IMR-90 (cell line): ENCODE measurements at regions not wholly inside any gene's neighbourhood (a gene's known extent, or its start where the extent isn't known, plus 50 kb on each side); places are given as distances from the start of the nearest gene placed in this dataset.

Source experiments
- BHLHE40 ChIP-seq: fragments of 150-350 bp; IDR thresholded peaks from 2 replicates; pipeline ENCODE4 v1.6.1; 2016; ENCODE audit warnings: mild to moderate bottlenecking, low read depth, low read length
- CHD1 ChIP-seq: IDR thresholded peaks from 2 replicates; pipeline ENCODE4 v1.6.1; 2012; ENCODE audit warnings: low read depth, low read length, improper control_type of control experiment
- FOS ChIP-seq: fragments of 150-350 bp; IDR thresholded peaks from 2 replicates; pipeline ENCODE4 v1.6.1; 2016; ENCODE audit warnings: low read depth, low read length
- MAFK ChIP-seq: IDR thresholded peaks from 2 replicates; pipeline ENCODE4 v1.6.1; 2012; ENCODE audit warnings: low read depth, low read length, improper control_type of control experiment
- MAZ ChIP-seq: IDR thresholded peaks from 2 replicates; pipeline ENCODE4 v1.6.1; 2012; ENCODE audit warnings: low read depth, mild to moderate bottlenecking, low read length, improper control_type of control experiment, moderate library complexity, borderline replicate concordance
- MXI1 ChIP-seq: IDR thresholded peaks from 2 replicates; pipeline ENCODE4 v1.6.1; 2012; ENCODE audit warnings: low read depth, mild to moderate bottlenecking, low read length, moderate library complexity, borderline replicate concordance
- POLR2A ChIP-seq: IDR thresholded peaks from 2 replicates; pipeline ENCODE4 v1.6.1; 2012; ENCODE audit warnings: mild to moderate bottlenecking, low read depth, low read length
- RAD21 ChIP-seq: IDR thresholded peaks from 2 replicates; pipeline ENCODE4 v1.6.1; 2012; ENCODE audit warnings: low read length, improper control_type of control experiment
- RCOR1 ChIP-seq: IDR thresholded peaks from 2 replicates; pipeline ENCODE4 v1.6.1; 2012; ENCODE audit warnings: mild to moderate bottlenecking, low read length, improper control_type of control experiment; ENCODE audit not compliant: insufficient replicate concordance
- RFX5 ChIP-seq: IDR thresholded peaks from 2 replicates; pipeline ENCODE4 v1.8.0; 2012; ENCODE audit warnings: low read depth, mild to moderate bottlenecking, low read length, moderate library complexity
- SMC3 ChIP-seq: fragments of 150-350 bp; IDR thresholded peaks from 2 replicates; pipeline ENCODE4 v1.6.1; 2016; ENCODE audit warnings: low read depth, mild to moderate bottlenecking, antibody characterized with exemption, low read length, moderate library complexity
- USF2 ChIP-seq: fragments of 150-350 bp; IDR thresholded peaks from 2 replicates; pipeline ENCODE4 v1.6.1; 2017; ENCODE audit warnings: mild to moderate bottlenecking, antibody characterized with exemption, low read length, low read depth
- TF ChIP-seq, protein P1 (sequence below): conservative IDR thresholded peaks from 2 replicates; pipeline ENCODE4 v1.5.1; 2012; ENCODE audit warnings: mild to moderate bottlenecking, low read depth, low read length, improper control_type of control experiment
- TF ChIP-seq, protein P2 (sequence below): fragments of 150-350 bp; IDR thresholded peaks from 2 replicates; pipeline ENCODE4 v1.6.1; 2016; ENCODE audit warnings: low read depth, mild to moderate bottlenecking, low read length, moderate library complexity, borderline replicate concordance

DNA sequence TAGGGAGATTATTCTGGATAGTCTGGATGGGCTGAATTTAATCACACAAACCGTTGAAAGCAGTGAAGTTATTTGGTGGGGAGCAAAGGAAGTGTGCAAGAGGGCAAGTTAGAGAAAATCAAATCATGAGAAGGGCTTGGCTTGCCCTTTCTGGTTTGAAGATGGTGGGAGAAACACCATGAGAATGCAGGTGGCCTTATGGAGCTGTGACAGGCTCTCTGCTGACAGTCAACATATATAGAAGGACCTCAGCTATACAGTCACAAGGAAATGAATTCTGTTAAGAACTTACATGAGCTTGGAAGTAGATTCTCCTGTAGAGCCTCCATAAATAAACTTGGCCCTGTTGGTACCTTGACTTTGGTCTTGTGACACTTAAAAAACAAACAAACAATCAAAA, 72.3 kb downstream of the GMNC start:
- TF ChIP-seq, protein P1, sequence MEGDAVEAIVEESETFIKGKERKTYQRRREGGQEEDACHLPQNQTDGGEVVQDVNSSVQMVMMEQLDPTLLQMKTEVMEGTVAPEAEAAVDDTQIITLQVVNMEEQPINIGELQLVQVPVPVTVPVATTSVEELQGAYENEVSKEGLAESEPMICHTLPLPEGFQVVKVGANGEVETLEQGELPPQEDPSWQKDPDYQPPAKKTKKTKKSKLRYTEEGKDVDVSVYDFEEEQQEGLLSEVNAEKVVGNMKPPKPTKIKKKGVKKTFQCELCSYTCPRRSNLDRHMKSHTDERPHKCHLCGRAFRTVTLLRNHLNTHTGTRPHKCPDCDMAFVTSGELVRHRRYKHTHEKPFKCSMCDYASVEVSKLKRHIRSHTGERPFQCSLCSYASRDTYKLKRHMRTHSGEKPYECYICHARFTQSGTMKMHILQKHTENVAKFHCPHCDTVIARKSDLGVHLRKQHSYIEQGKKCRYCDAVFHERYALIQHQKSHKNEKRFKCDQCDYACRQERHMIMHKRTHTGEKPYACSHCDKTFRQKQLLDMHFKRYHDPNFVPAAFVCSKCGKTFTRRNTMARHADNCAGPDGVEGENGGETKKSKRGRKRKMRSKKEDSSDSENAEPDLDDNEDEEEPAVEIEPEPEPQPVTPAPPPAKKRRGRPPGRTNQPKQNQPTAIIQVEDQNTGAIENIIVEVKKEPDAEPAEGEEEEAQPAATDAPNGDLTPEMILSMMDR, result no peak
- no peak for TF ChIP-seq USF2
- TF ChIP-seq CHD1, result no peak
- TF ChIP-seq FOS, result no peak
- TF ChIP-seq POLR2A, result no peak
- TF ChIP-seq MXI1, result no peak
- TF ChIP-seq RAD21, result no peak
- TF ChIP-seq MAFK, result no peak
- no peak for TF ChIP-seq RFX5
- no peak for TF ChIP-seq RCOR1
- TF ChIP-seq, protein P2, sequence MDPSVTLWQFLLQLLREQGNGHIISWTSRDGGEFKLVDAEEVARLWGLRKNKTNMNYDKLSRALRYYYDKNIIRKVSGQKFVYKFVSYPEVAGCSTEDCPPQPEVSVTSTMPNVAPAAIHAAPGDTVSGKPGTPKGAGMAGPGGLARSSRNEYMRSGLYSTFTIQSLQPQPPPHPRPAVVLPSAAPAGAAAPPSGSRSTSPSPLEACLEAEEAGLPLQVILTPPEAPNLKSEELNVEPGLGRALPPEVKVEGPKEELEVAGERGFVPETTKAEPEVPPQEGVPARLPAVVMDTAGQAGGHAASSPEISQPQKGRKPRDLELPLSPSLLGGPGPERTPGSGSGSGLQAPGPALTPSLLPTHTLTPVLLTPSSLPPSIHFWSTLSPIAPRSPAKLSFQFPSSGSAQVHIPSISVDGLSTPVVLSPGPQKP, result no peak
- TF ChIP-seq SMC3, result no peak
- no peak for TF ChIP-seq MAZ
- no peak for TF ChIP-seq BHLHE40
